ENCODE measurements at regions not wholly inside any gene's neighbourhood (a gene's known extent, or its start where the extent isn't known, plus 50 kb on each side); places are given as distances from the start of the nearest gene placed in this dataset.

- TF ChIP-seq CTCF (IDR thresholded peaks at IDR 0.05 in 4 of 5, conservative IDR thresholded peaks at IDR 0.05 in 1 of 5) = no peak
- no peak for TF ChIP-seq POLR2A (IDR thresholded peaks at IDR 0.05)
- ATAC-seq (no peak), DNase-seq (no peak)
- H3K27me3 ChIP-seq = no peaks in the 10 kb centered on the region
- H3K36me3 ChIP-seq = no peaks in the 10 kb centered on the region
- H3K9me3 ChIP-seq = no peaks in the 10 kb centered on the region
- in situ Hi-C loops (cut with MboI; ENCODE audit: low sequenced_read_pairs in 4 of 4) = no loop called here
- H3K27ac ChIP-seq = no peak overlapping the region
- intact Hi-C loops (cut with DNase I; ENCODE audit: low total_unique reads) = no loop called here
- no peak overlapping the region for H3K4me3 ChIP-seq
- no peaks in the 10 kb centered on the region for H3K4me1 ChIP-seq
These were observed 104.2 kb upstream of the RALGPS2 start for GRCh38 chr1:178620584-178621475.

- H3K27ac ChIP-seq = no peak overlapping the region
- DNase-seq (no peak), ATAC-seq (no peak)
- in situ Hi-C loops (cut with MboI; ENCODE audit: low sequenced_read_pairs in 4 of 4) (no loop called here), intact Hi-C loops (cut with DNase I; ENCODE audit: low total_unique reads) (no loop called here)
- no peaks in the 10 kb centered on the region for H3K36me3 ChIP-seq
- H3K9me3 ChIP-seq = no peaks in the 10 kb centered on the region
- no peak overlapping the region for H3K4me3 ChIP-seq
- TF ChIP-seq CTCF (IDR thresholded peaks at IDR 0.05 in 4 of 5, conservative IDR thresholded peaks at IDR 0.05 in 1 of 5) (no peak), POLR2A (IDR thresholded peaks at IDR 0.05) (no peak)
- H3K4me1 ChIP-seq = no peaks in the 10 kb centered on the region
- no peaks in the 10 kb centered on the region for H3K27me3 ChIP-seq
These were observed 103.2 kb upstream of the RALGPS2 start for GRCh38 chr1:178621822-178622221.

- TF ChIP-seq CTCF (IDR thresholded peaks at IDR 0.05 in 4 of 5, conservative IDR thresholded peaks at IDR 0.05 in 1 of 5) = no peak
- no peak for TF ChIP-seq POLR2A (IDR thresholded peaks at IDR 0.05)
- Histone ChIP-seq H3K27me3 (no peaks in the 10 kb centered on the region), H3K4me3 (no peak overlapping the region), H3K9me3 (no peaks in the 10 kb centered on the region), H3K27ac (no peak overlapping the region), H3K36me3 (no peaks in the 10 kb centered on the region), H3K4me1 (no peaks in the 10 kb centered on the region)
- in situ Hi-C loops (cut with MboI; ENCODE audit: low sequenced_read_pairs in 4 of 4) (no loop called here), intact Hi-C loops (cut with DNase I; ENCODE audit: low total_unique reads) (no loop called here)
- ATAC-seq (no peak), DNase-seq (no peak)
These were observed 99.3 kb upstream of the RALGPS2 start for GRCh38 chr1:178625695-178626094.

- H3K27ac ChIP-seq = no peak overlapping the region
- ATAC-seq = no peak
- H3K4me3 ChIP-seq = no peak overlapping the region
- intact Hi-C loops (cut with DNase I; ENCODE audit: low total_unique reads) = no loop called here
- no peak for DNase-seq
- H3K27me3 ChIP-seq = no peaks in the 10 kb centered on the region
- no peaks in the 10 kb centered on the region for H3K36me3 ChIP-seq
- in situ Hi-C loops (cut with MboI; ENCODE audit: low sequenced_read_pairs in 4 of 4) = no loop called here
- TF ChIP-seq CTCF (IDR thresholded peaks at IDR 0.05 in 4 of 5, conservative IDR thresholded peaks at IDR 0.05 in 1 of 5) (no peak), POLR2A (IDR thresholded peaks at IDR 0.05) (no peak)
- H3K4me1 ChIP-seq = no peaks in the 10 kb centered on the region
- no peaks in the 10 kb centered on the region for H3K9me3 ChIP-seq
These were observed 98.0 kb upstream of the RALGPS2 start for GRCh38 chr1:178627037-178627436.

Measured in gastrocnemius medialis (tissue), 4 donors.